GM19025 (cell line): ENCODE measurements at regions not wholly inside any gene's neighbourhood (a gene's known extent, or its start where the extent isn't known, plus 50 kb on each side); places are given as distances from the start of the nearest gene placed in this dataset.
"Not testable (repeated sequence)": the region's sequence is repeated elsewhere in the genome, so short reads cannot be mapped to it uniquely, and the experiment has no call there.

Experiments used
- ATAC-seq: cut with Tn5 transposase; IDR thresholded peaks from one replicate; pipeline ENCODE4 v1.9.1; 2021; ENCODE audit warnings: mild to moderate bottlenecking, low read depth, moderate library complexity; ENCODE audit not compliant: unreplicated experiment

DNA sequence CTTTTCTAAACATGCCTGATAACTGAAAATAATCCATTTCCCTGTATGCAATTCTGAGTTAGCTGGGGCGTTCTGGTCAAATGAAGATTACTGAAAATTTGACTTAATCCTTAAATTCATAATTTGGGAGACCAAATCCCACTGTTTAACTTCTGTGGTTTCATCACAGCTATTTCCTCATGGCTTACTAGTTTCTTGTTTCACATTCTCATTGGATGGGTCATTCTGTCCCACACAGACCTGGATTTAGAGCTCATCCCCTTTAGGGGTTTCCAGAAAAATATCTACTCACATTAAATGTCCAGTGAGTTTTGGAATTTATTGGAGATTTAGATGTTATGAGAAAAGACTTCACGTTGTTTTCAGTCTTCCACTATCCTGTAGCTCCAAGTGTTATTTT is 709.3 kb upstream of the KLHL1 start:
- ATAC-seq = no peak

- ATAC-seq = no peak
Measured at GRCh38 chr13:70816853-70817252, 708.6 kb upstream of the KLHL1 start.

DNA sequence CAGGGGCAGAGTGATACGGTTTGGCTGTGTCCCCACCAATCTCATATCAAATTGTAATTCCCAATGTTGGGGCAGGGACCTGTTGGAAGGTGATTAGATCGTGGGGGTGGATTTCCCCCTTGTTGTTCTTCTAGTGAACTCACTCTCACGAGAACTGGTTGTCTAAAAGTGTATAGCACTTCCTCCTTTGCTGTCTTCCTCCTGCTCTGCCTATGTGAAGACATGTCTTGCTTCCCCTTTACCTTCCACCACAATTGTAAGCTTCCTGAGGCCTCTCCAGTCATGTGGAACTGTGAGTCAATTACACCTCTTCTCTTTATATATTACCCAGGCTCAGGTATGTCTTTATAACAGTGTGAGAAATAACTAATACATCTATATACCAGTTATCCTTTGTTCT is 706.4 kb upstream of the KLHL1 start:
- ATAC-seq = no peak

- no peak for ATAC-seq
Measured at GRCh38 chr13:70812481-70812880, 704.2 kb upstream of the KLHL1 start.

GRCh38 chr13:70809588-70809987 is 701.3 kb upstream of the KLHL1 start:
- no peak for ATAC-seq

- ATAC-seq = no peak
Measured at GRCh38 chr13:70798385-70798784, 690.1 kb upstream of the KLHL1 start.

GRCh38 chr13:70795484-70795883 is 687.2 kb upstream of the KLHL1 start:
- no peak for ATAC-seq

GRCh38 chr13:70792121-70792520 is 683.9 kb upstream of the KLHL1 start:
- no peak for ATAC-seq

DNA sequence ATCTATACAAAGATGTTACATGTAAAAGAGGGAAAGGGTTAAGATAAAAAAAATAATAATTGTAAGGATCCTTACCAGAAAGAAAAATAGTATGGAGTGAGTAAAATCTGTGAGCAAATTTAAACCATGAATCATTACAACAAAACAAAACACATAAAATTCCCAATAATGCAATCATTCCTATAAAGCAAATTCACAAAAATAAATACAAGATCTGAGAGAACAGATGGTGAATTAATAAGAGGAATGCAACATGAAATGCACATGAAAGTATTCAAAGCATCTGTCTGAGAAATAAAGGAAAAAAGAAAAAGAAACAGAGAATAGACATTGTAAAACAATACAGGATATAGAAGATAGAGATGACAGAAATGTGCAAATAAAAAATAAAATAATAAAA is 681.5 kb upstream of the KLHL1 start:
- ATAC-seq = no peak

DNA sequence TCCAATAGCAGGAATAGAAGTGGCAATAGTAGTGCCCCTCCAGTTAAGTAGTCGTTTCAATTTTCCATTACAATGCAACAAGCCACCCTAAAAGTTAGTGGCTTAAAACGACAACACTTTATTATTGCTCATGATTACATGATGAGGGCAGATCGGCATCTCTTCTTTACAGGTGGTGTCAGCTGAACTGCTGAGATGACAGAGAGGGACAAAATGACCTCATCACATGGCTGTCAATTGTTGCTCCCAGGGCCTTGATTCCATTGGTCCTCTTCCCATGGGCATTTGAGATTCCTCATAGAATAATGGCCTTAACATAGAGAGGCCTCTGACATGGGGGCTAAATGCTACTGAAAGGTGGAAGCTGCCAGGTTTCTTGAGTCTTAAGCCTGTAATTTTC is 679.8 kb upstream of the KLHL1 start:
- ATAC-seq = no peak

- no peak for ATAC-seq
Measured at GRCh38 chr13:70784207-70784989, 676.1 kb upstream of the KLHL1 start.

GRCh38 chr13:70769817-70770216 is 661.6 kb upstream of the KLHL1 start:
- no peak for ATAC-seq

GRCh38 chr13:70758932-70759331 is 650.7 kb upstream of the KLHL1 start:
- ATAC-seq = no peak

DNA sequence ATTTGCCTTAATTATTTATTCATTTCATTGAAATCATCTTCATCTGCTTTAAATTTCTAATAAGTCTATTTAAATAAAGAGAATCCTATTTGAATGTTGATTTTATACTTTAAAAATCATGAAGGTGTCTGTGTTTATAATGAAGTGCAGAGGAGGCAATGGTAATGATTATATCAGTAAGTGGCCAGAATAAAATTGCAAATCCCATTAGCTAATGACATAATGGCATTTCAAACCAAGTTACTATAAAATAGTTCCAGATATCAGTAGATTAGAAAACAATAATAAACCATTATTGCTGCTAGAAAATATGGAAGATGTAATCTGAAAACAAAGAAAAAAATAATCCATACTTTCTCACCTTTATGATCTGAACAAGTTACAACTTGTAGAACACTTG is 647.8 kb upstream of the KLHL1 start:
- no peak for ATAC-seq

DNA sequence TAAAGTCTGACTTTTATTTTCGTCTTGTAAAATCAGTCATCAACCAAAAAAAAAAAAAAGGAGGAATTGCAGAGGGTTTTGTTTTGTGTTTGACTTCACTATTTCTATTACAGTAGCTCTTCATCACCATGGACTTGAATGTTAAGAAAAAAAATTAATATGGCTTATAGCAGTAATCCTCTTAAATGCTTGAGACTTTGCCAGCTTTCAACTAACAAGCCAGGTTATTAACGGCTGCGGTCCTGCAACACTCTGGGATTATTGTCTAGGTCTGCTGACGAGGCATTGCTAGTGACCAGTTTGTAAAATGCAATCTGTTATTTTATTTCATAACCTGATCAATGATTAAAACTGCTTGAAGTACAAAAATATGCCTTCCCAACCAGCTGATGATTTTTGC is 647.2 kb upstream of the KLHL1 start:
- ATAC-seq = no peak

DNA sequence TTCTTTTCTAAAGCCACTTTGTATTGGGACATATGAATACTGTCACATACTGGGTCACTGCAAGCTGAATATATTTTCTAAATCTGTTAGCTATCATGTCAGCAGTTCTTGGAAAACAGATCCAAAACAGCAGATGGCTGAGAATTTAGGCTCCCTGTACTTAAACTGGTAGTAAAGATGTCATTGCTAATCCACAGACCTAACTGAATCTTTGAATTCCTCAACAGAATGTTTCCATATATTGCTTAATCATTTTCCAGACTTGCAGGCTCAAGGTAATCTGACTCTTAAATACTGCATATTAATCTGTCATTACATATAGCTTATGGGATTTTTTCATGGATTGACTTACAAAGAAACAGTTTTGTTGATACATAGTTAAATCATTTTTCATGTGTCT is 639.0 kb upstream of the KLHL1 start:
- ATAC-seq = no peak

DNA sequence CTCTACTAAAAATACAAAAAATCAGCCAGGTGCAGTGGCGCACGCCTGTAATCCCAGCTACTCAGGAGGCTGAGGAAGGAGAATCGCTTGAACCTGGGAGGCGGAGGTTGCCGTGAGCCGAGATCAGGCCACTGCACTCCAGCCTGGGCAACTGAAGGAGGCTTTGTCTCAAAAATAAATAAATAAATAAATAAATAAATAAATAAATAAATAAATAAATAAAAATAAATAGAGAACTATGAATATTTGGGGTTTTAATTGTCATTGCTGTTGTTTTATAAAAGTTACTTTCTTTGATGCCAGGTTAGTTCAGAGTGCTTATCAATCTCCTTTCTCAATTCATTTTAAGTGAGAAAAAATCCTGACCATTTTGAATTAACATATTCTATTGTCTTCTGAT is 638.2 kb upstream of the KLHL1 start:
- not testable (repeated sequence) for ATAC-seq

- no peak for ATAC-seq
Measured at GRCh38 chr13:70736622-70737317, 628.5 kb upstream of the KLHL1 start.

- no peak for ATAC-seq
Measured at GRCh38 chr13:70732611-70733010, 624.4 kb upstream of the KLHL1 start.

DNA sequence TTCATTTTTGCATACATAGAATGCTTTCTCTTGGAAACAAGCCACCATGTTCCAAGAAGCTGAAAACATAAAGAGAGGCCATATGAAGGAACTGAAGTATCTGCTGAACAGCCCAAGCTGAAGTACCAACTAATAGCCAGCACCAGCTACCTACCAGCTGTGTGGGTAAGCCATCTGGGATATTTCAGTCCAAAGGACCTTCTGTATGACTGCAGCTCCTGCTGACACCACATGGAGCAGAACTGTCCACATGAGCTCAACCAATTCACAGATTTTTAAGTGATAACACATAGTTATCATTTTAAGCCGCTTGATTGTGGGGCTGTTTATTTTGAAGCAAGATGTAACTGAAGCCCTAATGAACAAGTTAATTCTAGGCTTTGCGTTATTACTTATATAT is 621.1 kb upstream of the KLHL1 start:
- ATAC-seq = no peak

- ATAC-seq = no peak
Measured at GRCh38 chr13:70723732-70724131, 615.5 kb upstream of the KLHL1 start.

GRCh38 chr13:70720386-70720785 is 612.1 kb upstream of the KLHL1 start:
- ATAC-seq = no peak
